ENCODE measurements at regions not wholly inside any gene's neighbourhood (a gene's known extent, or its start where the extent isn't known, plus 50 kb on each side); places are given as distances from the start of the nearest gene placed in this dataset.
"Not testable (repeated sequence)": the region's sequence is repeated elsewhere in the genome, so short reads cannot be mapped to it uniquely, and the experiment has no call there.

- TF ChIP-seq CTCF (IDR thresholded peaks at IDR 0.05; ENCODE audit: borderline replicate concordance, insufficient read depth, low read depth, low read length), result no peak
- H3K4me3 ChIP-seq (ENCODE audit: low read depth, low read length), result no peak overlapping the region
These were observed 169.4 kb upstream of the ANKRD55 start for GRCh38 chr5:56402266-56403220.

GRCh38 chr5:56397796-56398195 is 164.7 kb upstream of the ANKRD55 start:
- not testable (repeated sequence) for H3K4me3 ChIP-seq (ENCODE audit: low read depth, low read length)

- no peak for TF ChIP-seq CTCF (IDR thresholded peaks at IDR 0.05; ENCODE audit: borderline replicate concordance, insufficient read depth, low read depth, low read length)
These were observed 163.5 kb upstream of the ANKRD55 start for GRCh38 chr5:56396634-56397033.

GRCh38 chr5:56389261-56389660 is 156.1 kb upstream of the ANKRD55 start:
- TF ChIP-seq CTCF (IDR thresholded peaks at IDR 0.05; ENCODE audit: borderline replicate concordance, insufficient read depth, low read depth, low read length), result no peak
- H3K4me3 ChIP-seq (ENCODE audit: low read depth, low read length), result no peak overlapping the region

More at GRCh38 chr5:56396634-56397033, 163.5 kb upstream of the ANKRD55 start:
- H3K4me3 ChIP-seq (ENCODE audit: low read depth, low read length), result no peak overlapping the region

GRCh38 chr5:56388229-56388985 is 155.3 kb upstream of the ANKRD55 start:
- H3K4me3 ChIP-seq (ENCODE audit: low read depth, low read length), result no peak overlapping the region
- TF ChIP-seq CTCF (IDR thresholded peaks at IDR 0.05; ENCODE audit: borderline replicate concordance, insufficient read depth, low read depth, low read length), result no peak

- no peak overlapping the region for H3K4me3 ChIP-seq (ENCODE audit: low read depth, low read length)
- TF ChIP-seq CTCF (IDR thresholded peaks at IDR 0.05; ENCODE audit: borderline replicate concordance, insufficient read depth, low read depth, low read length), result no peak
These were observed 152.9 kb upstream of the ANKRD55 start for GRCh38 chr5:56386046-56386445.

GRCh38 chr5:56384186-56384585 is 151.1 kb upstream of the ANKRD55 start:
- no peak for TF ChIP-seq CTCF (IDR thresholded peaks at IDR 0.05; ENCODE audit: borderline replicate concordance, insufficient read depth, low read depth, low read length)
- H3K4me3 ChIP-seq (ENCODE audit: low read depth, low read length), result no peak overlapping the region

Measured in GM12875 (cell line).